ENCODE measurements at regions not wholly inside any gene's neighbourhood (a gene's known extent, or its start where the extent isn't known, plus 50 kb on each side); places are given as distances from the start of the nearest gene placed in this dataset.

DNA sequence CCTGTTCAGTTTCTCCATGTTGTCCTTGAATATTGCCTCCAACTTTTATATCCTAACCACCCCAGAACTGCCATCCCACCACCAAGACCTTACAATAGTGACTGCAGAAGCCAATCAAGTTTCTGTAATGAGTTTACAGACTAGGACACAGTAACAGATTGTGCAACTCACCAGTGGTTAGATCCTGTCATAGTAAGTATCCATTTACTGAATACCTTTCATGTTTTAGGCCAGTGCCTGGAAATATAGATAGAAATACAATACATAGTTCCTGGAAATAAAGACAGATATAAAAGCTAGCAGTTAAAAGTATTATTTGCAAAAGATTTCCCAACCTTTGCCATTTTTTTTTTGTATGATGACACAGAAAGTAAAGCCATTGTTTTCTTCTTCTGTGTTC, 471.8 kb upstream of the BTBD3 start:
- no peak overlapping the region for H3K4me3 ChIP-seq (replicated peaks; ENCODE audit: low read depth, low read length)
- peak; percentile 65 for DNase-seq (ENCODE audit: low read depth)
- TF ChIP-seq, protein P1, sequence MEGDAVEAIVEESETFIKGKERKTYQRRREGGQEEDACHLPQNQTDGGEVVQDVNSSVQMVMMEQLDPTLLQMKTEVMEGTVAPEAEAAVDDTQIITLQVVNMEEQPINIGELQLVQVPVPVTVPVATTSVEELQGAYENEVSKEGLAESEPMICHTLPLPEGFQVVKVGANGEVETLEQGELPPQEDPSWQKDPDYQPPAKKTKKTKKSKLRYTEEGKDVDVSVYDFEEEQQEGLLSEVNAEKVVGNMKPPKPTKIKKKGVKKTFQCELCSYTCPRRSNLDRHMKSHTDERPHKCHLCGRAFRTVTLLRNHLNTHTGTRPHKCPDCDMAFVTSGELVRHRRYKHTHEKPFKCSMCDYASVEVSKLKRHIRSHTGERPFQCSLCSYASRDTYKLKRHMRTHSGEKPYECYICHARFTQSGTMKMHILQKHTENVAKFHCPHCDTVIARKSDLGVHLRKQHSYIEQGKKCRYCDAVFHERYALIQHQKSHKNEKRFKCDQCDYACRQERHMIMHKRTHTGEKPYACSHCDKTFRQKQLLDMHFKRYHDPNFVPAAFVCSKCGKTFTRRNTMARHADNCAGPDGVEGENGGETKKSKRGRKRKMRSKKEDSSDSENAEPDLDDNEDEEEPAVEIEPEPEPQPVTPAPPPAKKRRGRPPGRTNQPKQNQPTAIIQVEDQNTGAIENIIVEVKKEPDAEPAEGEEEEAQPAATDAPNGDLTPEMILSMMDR (IDR thresholded peaks at IDR 0.05; ENCODE audit: low read length, missing control alignments), result no peak

DNA sequence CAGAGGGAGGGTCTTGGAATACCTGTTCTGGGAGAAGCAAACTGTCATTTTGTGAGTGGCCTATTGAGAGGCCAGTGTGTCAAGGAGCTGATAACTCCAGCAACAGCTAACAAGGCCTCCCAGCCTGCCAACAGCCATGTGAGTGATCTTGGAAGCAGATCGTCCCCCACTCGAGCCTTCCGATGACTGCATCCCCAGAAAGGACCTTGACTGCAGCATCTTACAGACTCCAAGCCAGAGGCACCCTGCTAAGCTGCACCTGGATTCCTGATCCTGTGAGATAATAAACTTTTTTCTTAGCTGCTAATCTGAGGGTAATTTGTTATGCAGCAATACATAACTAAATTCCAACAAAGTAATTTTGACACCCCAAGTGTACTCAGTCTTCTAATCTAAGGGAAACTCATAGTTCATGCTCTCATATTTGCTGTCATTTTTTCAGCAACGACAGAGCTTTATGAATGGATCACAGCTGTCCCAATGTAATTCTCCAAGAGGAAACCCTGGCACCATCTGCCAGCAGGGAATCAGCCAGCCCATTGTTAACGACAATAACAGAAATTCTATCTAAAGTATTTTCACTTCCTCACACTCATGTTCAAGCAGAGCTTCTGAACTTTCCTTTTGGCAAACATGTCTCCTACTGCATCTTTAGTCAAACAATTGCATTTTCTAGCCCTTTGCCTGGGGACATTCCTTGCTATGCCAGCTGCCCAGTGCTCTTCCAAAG, 470.2 kb upstream of the BTBD3 start:
- DNase-seq (ENCODE audit: low read depth), result peak; percentile 10
- TF ChIP-seq, protein P1 (IDR thresholded peaks at IDR 0.05; ENCODE audit: low read length, missing control alignments), result no peak
- H3K4me3 ChIP-seq (replicated peaks; ENCODE audit: low read depth, low read length), result no peak overlapping the region

DNA sequence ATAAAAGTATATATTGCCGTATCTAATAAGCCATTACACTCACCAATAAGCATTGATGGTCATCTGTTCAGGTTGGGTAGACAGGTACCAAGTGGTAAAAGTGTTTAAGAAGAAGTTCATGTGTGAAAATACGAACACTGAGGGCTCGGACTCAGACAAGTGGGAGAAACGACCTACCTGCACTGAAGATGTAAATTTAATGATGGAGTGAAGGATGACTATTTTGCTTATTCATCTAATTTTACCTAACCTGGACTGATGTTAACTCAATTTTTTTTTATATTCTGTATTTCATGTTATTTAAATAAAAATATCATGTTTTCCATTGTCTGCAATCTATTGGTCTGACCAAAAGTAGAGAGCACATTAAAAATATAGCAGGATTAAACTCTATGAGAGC, 469.1 kb upstream of the BTBD3 start:
- no peak for DNase-seq (ENCODE audit: low read depth)
- TF ChIP-seq, protein P1 (IDR thresholded peaks at IDR 0.05; ENCODE audit: low read length, missing control alignments), result no peak
- no peak overlapping the region for H3K4me3 ChIP-seq (replicated peaks; ENCODE audit: low read depth, low read length)

DNA sequence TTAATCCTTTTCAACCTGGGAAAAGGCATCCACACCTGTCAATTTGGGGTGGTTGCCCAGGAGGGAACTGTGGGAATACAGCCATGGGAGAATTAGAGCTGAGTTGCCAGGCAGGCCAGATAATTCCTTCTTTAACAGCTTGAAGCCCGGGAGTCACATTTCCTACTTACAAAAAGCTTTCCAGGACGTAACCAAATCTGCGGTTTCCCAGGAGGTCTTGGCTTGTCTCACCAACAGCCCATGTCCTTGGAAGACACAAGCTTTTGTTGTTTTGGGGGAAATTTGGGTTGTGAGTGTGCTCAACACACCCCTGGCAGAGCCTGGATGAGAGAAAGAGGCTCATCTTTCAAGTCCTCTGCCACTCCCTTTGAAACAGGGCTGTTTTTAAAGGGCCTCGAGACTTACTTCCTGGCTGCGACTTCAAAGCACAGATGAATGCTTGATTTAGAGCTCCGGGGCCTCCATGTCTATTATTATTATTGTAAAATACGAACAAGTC, 465.9 kb upstream of the BTBD3 start:
- no peak overlapping the region for H3K4me3 ChIP-seq (replicated peaks; ENCODE audit: low read depth, low read length)
- peak; percentile 16 for DNase-seq (ENCODE audit: low read depth)
- TF ChIP-seq, protein P1 (IDR thresholded peaks at IDR 0.05; ENCODE audit: low read length, missing control alignments), result no peak

DNA sequence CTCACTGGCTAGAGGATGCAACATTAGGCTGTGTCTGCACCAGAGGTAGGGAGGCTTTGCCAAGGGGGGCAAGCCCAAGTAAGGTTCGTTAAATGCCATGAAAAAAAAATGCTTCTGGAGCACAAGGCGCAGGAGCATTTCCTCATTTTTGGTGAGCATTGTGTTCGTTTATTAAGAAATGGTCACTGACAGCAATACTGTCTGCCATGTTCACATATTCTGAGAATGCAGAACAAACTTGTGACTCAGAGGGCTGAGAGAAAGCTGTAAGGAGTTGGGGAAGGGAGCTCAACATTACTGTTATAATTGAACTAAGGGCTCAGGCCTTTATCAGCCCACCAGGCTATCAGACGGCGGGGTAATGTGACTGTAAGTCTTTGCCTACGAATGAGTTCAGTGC, 465.4 kb upstream of the BTBD3 start:
- DNase-seq (ENCODE audit: low read depth), result peak; percentile 39
- TF ChIP-seq, protein P1 (IDR thresholded peaks at IDR 0.05; ENCODE audit: low read length, missing control alignments), result no peak

DNA sequence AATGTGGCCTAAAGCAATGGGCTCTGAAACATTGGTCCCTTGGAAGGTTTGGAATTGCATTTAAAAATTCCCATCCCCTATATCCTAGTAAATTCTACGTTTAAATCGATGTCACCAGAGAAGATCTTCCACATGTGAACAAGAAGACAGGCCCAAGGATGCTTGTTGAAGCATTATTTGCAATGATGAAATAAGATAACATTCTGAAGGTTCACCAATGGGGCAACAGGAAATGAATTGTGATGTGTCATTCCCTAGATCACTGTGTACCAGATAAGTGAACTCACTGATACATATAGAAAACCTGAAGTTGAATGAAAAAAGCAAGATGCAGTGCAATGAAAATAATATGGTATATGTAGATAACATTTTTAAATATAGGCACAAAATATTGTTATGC, 464.3 kb upstream of the BTBD3 start:
- no peak overlapping the region for H3K4me3 ChIP-seq (replicated peaks; ENCODE audit: low read depth, low read length)
- TF ChIP-seq, protein P1 (IDR thresholded peaks at IDR 0.05; ENCODE audit: low read length, missing control alignments), result no peak
- DNase-seq (ENCODE audit: low read depth), result peak; percentile 65

More for the DNA sequence above, 465.4 kb upstream of the BTBD3 start:
- no peak overlapping the region for H3K4me3 ChIP-seq (replicated peaks; ENCODE audit: low read depth, low read length)

Measured in fibroblast of pulmonary artery (primary cell).